ENCODE measurements at regions not wholly inside any gene's neighbourhood (a gene's known extent, or its start where the extent isn't known, plus 50 kb on each side); places are given as distances from the start of the nearest gene placed in this dataset.
"Not testable (repeated sequence)": the region's sequence is repeated elsewhere in the genome, so short reads cannot be mapped to it uniquely, and the experiment has no call there.

- TF ChIP-seq CTCF, POLR2A, POLR2AphosphoS5 (IDR thresholded peaks at IDR 0.05): not testable (repeated sequence)
These were observed 298.0 kb downstream of the OR4C45 start for GRCh38 chr11:50330723-50331122.

Data from transverse colon (tissue), 4 donors.